Left colon (tissue), 2 donors: ENCODE measurements at regions not wholly inside any gene's neighbourhood (a gene's known extent, or its start where the extent isn't known, plus 50 kb on each side); places are given as distances from the start of the nearest gene placed in this dataset.

ENCODE experiments used
- ATAC-seq: fragments of 200-7000 bp; cut with Tn5 transposase; one replicate; pipeline ENCODE4 v1.9.1; 2020; ENCODE audit warnings: mild to moderate bottlenecking, moderate library complexity
- DNase-seq, 2 donors: peaks; one replicate each; pipeline ENCODE4 v3.0.0-alpha.2; 2020
- intact Hi-C, 2 donors: fragments of 100-400 bp; cut with DNase I in 1 of 2; cut with micrococcal nuclease in 1 of 2; formaldehyde crosslinking; loops; one replicate each; pipeline versions ENCODE4 v1.11.2 to v1.14.0; 2022; cut with DNase I, micrococcal nuclease
- donor health status: DM: no; HTN: no; CAD: no.
- donor health status: DM: yes; HTN: yes; CAD: no.

GRCh38 chr7:142412551-142413193 is 154.8 kb upstream of the PRSS58 start:
- intact Hi-C loops, result no loop called here
- ATAC-seq, result peak; percentile 60
- DNase-seq, result peak in 1 of 2 donors; percentile 19

DNA sequence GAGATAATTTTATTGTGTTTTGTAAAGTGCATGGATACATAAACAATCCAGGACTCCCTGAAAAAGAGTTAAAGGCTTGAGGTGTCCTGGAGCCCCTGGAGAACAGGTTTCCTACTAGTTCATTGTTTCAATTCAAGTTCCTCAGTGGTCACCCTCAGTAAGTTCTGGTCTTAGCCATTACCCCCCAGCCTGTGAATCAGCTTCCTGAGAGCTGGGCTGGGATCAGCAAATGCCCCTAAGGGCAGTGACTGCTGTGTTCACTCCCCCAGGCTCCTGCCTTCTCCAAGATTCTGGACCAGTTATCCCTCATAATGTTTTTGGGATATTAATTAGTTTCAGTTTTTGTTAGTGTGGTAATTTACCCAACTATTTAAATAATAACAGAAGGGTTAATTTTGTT is 151.6 kb upstream of the PRSS58 start:
- intact Hi-C loops, result no loop called here
- DNase-seq (no peak), ATAC-seq (no peak)

DNA sequence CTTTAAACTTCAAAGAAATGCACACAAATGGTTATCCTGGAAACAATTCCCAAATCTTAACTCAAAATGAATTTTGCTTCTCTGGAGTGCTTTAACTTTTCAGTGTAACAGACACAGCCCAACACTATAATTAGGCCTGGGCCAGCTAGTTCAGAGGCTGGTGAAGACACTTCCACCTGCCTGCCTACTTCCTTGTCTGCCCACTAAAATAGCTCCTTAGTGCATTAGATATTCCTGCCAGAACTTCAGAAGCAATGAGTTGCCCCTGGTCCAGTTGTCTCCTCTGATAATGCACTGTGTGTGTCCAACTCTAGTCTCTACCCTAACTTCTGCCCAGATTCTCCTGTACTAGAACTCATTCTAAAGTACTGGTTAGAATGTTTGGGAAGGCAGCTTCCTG is 150.9 kb upstream of the PRSS58 start:
- DNase-seq (no peak), ATAC-seq (no peak)
- intact Hi-C loops, result no loop called here

GRCh38 chr7:142407939-142408570 is 150.2 kb upstream of the PRSS58 start:
- DNase-seq (no peak), ATAC-seq (no peak)
- intact Hi-C loops, result no loop called here

DNA sequence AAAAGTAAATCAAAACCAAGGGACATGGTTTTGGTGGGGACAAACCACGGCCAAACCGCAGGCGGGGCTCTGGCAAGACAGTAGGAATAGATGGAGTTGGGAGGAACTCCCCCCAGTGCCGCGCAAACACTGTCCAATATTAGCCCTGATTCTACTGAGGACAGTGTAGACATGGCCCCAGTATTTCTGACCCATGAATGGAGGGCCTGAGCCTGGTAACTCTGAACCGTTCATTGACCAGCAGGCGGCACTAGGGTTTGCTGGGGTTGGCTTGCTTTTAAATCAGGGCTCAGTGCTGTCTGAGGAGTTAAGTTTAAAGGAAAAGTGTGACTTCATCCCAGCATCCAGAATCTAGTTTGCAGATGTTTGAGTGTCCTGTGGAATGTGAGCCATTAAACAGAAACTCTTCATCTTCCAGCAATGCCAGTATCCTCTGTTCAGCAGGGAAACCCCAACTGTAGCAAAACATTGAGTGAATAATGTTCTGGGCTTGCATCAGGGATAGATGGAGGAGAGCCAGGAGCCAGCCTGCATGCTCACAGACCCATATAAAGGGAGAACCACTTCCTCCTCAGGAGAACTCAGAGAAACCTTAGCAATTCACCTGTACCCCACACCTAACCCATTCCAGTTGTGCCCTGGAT is 147.4 kb upstream of the PRSS58 start:
- intact Hi-C loops, result no loop called here
- DNase-seq (no peak), ATAC-seq (no peak)

DNA sequence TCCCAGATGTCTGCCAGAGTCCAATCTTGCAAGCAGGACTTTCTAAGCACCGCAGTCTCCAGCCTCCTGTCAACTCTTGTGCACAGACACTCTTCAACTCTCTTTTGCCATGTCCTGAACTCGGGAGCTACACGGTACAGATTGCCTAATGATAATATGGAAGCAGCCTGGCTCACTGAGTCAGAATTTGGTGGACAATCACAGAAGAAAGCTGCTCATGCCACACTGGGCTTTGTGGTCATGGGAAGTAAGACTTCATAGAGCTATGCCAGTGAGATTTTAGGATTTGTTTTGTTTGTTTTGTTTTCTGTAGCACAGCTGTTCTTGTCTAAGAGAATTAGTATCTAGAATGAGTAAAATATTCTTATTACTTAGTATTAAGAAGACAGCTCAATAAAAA is 144.1 kb upstream of the PRSS58 start:
- DNase-seq (no peak), ATAC-seq (no peak)
- intact Hi-C loops, result no loop called here

GRCh38 chr7:142400042-142400533 is 142.2 kb upstream of the PRSS58 start:
- intact Hi-C loops, result no loop called here
- ATAC-seq (no peak), DNase-seq (no peak)

DNA sequence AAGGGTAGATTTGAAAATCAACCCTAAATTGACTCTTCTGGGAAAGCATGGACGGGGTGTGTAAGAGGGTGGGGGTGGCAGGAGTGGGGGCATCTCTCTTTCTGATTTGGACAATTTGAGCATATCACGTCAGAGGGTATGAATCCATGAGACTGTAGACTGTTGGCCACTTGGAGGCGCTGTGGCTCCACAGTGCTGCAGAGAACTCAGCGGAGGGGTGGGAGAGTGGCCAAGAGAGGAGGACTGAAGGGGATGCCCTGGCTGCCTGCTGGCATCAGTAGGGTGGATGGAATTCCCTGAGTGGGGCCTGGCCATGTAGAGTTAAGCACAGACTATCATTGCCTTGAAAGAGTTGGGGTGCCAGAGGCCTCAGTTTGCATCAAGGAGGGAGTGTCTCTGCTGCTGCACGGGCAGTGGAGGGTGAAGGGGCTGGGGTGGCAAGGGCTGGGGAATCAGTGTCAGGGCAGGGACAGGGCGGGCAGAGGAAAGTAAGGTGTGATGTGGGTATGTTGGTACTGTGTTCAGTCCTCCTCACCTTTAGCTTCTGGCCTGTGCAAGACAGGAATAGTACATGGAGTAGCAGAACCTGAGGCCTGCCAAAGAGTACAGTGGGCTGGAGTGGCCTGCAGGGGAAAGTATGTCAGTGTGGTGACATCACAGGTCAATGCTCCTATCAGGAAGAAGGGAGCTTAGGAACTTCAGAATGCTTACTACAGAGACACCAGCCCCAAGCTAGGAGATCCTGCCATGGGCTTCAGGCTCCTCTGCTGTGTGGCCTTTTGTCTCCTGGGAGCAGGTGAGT is 133.5 kb upstream of the PRSS58 start:
- no peak for ATAC-seq
- DNase-seq, result no peak
- intact Hi-C loops, result no loop called here

DNA sequence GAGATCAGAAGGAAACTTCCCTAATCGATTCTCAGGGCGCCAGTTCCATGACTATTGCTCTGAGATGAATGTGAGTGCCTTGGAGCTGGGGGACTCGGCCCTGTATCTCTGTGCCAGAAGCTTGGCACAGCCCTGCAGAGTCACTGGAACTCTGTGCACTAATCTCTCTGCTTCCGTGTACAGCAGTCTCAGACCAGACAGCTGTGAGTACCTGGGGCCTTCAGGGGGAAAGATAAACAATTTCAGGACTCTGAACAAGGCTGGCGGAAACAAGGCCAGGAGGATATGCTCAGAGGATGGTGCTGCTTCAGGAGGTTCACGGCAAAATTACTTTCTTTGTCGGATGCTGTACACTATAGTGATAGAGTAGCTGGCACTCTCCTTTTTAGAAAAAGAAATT is 131.7 kb upstream of the PRSS58 start:
- peak; percentile 73 for ATAC-seq
- DNase-seq, result no peak
- intact Hi-C loops, result no loop called here

GRCh38 chr7:142385491-142386340 is 127.9 kb upstream of the PRSS58 start:
- intact Hi-C loops, result no loop called here
- peak; percentile 90 for ATAC-seq

GRCh38 chr7:142384493-142384922 is 126.7 kb upstream of the PRSS58 start:
- ATAC-seq, result peak; percentile 61
- intact Hi-C loops, result no loop called here
- DNase-seq, result peak in 1 of 2 donors; percentile 23

More at GRCh38 chr7:142385491-142386340, 127.9 kb upstream of the PRSS58 start:
- DNase-seq, result no peak

DNA sequence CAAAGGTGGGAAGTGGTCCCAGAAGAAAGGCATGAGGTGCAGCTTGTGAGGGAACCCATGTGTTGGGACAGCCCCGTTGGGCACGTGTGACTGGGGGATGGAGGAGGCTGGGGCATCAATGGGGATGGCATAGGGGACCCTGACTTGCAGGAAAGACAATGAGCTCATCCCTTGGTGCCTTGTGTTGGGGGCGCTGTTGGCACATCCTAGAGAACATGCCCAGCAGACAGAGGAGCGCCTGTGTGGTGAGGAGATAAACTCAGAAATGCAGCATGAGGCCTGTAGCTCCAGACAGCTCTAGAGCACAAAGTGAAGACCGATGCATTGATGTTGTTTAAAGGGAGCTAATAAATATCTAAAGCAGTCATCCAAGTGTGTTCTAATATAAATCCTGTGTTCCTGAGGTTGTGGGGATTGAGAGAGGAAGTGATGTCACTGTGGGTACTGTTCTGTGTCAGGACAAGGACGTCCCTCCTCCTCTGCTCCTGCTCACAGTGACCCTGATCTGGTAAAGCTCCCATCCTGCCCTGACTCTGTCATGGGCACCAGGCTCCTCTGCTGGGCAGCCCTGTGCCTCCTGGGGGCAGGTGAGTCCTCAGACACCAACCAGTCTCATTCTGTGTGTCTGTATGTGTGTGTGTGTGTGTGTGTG is 126.1 kb upstream of the PRSS58 start:
- ATAC-seq, result no peak

DNA sequence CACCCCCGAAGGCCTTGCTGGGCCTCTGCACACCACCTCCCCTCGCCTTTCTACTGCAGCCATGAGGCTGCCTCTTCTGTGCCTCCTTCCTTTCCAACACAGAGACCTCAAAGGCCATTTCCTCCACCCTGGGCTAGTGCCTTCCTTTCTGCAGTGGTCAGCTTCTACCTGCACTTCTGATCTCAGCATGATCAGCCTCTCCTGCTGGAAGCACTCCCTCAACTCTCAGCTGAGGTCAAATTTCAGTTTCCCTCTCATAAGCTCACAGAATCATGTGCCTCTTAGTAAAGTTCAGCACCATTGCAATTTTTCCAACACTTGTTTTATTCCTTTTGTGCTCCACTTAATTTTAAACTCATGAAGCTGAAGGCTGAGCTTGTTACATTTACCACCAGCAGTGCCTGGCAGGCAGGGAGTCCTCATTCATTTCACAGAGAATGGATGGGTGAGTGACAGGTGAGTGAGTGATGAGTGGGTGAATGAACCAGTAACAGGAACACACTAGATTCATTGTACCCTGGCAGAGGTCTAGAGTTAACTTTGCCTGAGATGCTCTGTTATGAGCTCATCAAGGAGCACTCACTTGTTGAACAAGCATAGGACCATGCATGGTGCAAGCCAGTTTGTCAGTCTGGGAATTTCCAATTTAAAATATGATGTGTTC is 124.0 kb upstream of the PRSS58 start:
- DNase-seq (no peak), ATAC-seq (no peak)
- intact Hi-C loops, result no loop called here

More for the DNA sequence above, 126.1 kb upstream of the PRSS58 start:
- DNase-seq, result no peak
- intact Hi-C loops, result no loop called here

DNA sequence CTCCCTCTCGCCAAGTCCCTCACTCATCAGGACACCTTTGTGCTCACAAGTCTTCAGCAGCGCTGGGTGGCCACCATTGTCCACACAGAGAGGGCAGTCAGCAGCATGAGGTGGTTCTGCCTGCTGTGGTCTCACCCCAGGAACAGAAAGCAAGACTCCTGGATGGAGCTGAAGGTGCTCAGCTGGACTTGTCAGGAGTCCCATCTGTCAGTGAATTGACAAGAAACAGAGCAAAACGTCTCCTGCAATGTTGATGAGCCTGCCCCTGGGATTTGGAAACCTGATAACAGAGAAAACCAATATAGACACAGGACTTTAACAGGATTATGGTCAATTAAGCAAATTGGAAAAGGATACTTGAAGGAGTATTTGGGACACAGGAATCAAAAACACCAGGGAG is 122.2 kb upstream of the PRSS58 start:
- intact Hi-C loops, result no loop called here
- ATAC-seq (no peak), DNase-seq (no peak)

GRCh38 chr7:142379201-142379885 is 121.5 kb upstream of the PRSS58 start:
- intact Hi-C loops, result no loop called here
- DNase-seq (no peak), ATAC-seq (no peak)

DNA sequence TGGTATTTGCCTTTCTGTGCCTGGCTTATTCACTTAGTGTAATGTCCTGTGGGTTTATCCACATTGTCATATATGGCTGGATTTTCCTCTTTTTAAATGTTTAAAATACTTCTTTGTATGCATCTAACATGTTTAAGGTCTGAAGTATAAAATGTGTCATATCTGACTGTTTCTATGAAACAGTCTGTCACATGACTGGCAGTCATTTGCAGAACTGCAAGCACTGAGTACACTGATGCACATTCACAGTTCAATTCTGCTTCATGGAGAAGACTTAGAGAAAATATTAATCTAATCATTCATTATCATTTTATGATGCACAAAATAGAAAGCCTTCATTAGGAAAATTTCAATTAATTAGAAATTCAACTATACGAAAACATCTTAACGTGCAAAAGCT is 119.7 kb upstream of the PRSS58 start:
- ATAC-seq (no peak), DNase-seq (no peak)
- intact Hi-C loops, result no loop called here

DNA sequence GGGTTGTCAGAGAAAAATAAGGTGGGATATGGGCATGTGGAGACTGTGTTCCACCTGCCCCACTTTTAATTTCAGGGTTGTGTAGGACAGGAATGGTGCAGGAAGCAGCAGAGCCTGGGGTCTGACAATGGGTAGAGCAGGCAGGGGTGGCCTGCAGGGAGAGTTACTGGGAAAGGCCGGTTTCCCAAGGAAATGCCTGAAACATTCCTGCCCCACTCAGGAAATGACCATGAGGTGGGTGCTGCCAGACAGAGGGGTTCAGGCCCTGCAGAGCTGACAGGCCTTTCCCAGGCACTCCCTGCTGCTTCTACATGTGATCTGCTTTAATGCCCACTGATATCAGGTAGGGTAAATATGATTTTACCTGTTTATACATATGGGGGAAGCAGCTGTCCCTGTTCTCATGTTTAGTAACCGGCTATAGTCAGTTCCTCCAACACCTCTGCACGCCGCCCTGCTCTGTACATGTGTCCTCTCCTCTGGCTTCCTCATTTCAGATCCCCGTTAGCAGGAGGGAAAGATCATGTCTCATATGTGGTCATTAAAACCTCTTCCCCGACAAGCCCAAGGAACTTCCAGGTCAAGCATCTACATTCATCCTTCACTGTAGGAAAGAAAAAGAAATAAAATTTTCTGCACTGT is 118.6 kb upstream of the PRSS58 start:
- no peak for ATAC-seq
- no peak for DNase-seq
- intact Hi-C loops, result no loop called here
